ENCODE measurements at regions not wholly inside any gene's neighbourhood (a gene's known extent, or its start where the extent isn't known, plus 50 kb on each side); places are given as distances from the start of the nearest gene placed in this dataset.

DNA sequence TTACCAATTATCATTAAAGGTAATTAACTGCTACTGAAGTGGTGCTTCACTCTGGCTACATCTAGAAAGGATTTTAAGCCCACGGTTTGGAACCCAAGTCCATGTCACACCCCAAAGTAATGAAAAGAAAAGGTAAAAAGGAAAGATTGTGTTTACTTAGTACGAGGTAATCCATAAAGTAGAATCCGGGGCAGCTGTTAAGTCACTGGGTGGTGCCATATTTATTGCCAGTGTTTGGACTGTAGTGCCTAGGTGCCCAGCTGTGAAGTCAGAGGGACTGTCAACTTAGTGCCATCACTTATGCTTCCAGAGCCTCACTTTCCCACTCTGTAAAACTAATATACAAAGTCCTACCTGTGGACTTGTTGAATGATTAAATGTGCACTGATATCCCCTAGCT is 52.2 kb upstream of the GRHL3 start:
- no peak overlapping the region for H3K27ac ChIP-seq (ENCODE audit: insufficient read depth, low read length)
- ChIA-PET CTCF (no interaction called here), POLR2A (ENCODE audit: unreplicated experiment) (no interaction called here)
- no peaks in the 10 kb centered on the region for H3K79me1 ChIP-seq (ENCODE audit: low read depth in 1 of 2, low read length in 2 of 2)
- H3K14ac ChIP-seq (replicated peaks; ENCODE audit: low read depth, low read length), result no peak overlapping the region
- no peak overlapping the region for H4K8ac ChIP-seq (ENCODE audit: low read depth in 2 of 2, low read length in 2 of 2)
- no peak overlapping the region for H4K5ac ChIP-seq (ENCODE audit: low read depth, low read length)
- 0 out of 2 replicates have a peak overlapping the region, but pooled peaks have one; percentile 2 for H2BK120ac ChIP-seq (ENCODE audit: low read depth, low read length)
- H3K56ac ChIP-seq (ENCODE audit: extremely low read depth, insufficient read depth, low read length), result no peak overlapping the region
- H3K18ac ChIP-seq (ENCODE audit: low read depth, low read length), result peak overlapping the region; percentile 8; the same call in 1 of the 2 replicates
- no peak overlapping the region for H2AFZ ChIP-seq (replicated peaks; ENCODE audit: low read length, poor library complexity)
- no peak overlapping the region for H2BK20ac ChIP-seq (ENCODE audit: low read depth, low read length)
- ATAC-seq (ENCODE audit: low read depth), result no peak
- BruUV-seq (replicated peaks), result no TSS peak
- H3K27me3 ChIP-seq (ENCODE audit: control insufficient read depth, insufficient read depth, low read length), result peaks cover 2% of the 10 kb centered on the region; the same call in 1 of the 2 replicates
- DNase-seq, result no peak
- H2BK5ac ChIP-seq (ENCODE audit: low read depth, low read length, poor library complexity, severe bottlenecking), result no peak overlapping the region
- no peak for TF ChIP-seq MXI1 (IDR thresholded peaks at IDR 0.05; ENCODE audit: borderline replicate concordance, low read depth, low read length)
- in situ Hi-C loops (cut with MboI; ENCODE audit: low sequenced_read_pairs) (no loop called here), intact Hi-C loops (cut with micrococcal nuclease) (no loop called here), dilution Hi-C loops (cut with HindIII; ENCODE audit: low sequenced_read_pairs, unreplicated experiment) (no loop called here)
- no peak overlapping the region for H2AK9ac ChIP-seq (replicated peaks; ENCODE audit: low read depth, low read length, poor library complexity)
- H4K20me1 ChIP-seq (ENCODE audit: insufficient read depth, low read length), result no peaks in the 10 kb centered on the region; the same call in 1 of the 2 replicates
- no peak overlapping the region for H3K4me3 ChIP-seq (ENCODE audit: insufficient read depth, low read depth, low read length)
- H2AK5ac ChIP-seq (ENCODE audit: low read depth, low read length), result 0 out of 2 replicates have a peak overlapping the region, but pooled peaks have one; percentile 0
- no peak overlapping the region for H3K23ac ChIP-seq (ENCODE audit: low read depth, low read length)
- H4K91ac ChIP-seq (ENCODE audit: insufficient read depth, low read depth, low read length), result no peak overlapping the region
- no peak overlapping the region for H3K9ac ChIP-seq (ENCODE audit: low read depth, low read length)
- no peaks in the 10 kb centered on the region for H3K9me3 ChIP-seq (ENCODE audit: control insufficient read depth, insufficient read depth, low read length)
- no peak overlapping the region for H3K4me2 ChIP-seq (ENCODE audit: low read depth, low read length)
- H2BK15ac ChIP-seq (ENCODE audit: low read depth, low read length), result no peak overlapping the region
- H3K9me1 ChIP-seq (ENCODE audit: insufficient read depth, low read length), result peaks cover 4% of the 10 kb centered on the region; the same call in 1 of the 2 replicates
- peak overlapping the region; percentile 41; the same call in 1 of the 2 replicates for H3K4ac ChIP-seq (ENCODE audit: low read depth, low read length)
- H3K36me3 ChIP-seq (ENCODE audit: control insufficient read depth, insufficient read depth, low read length), result no peaks in the 10 kb centered on the region
- H3K4me1 ChIP-seq (ENCODE audit: control insufficient read depth, insufficient read depth, low read length), result peaks cover 5% of the 10 kb centered on the region; the same call in 1 of the 2 replicates
- WGBS, 2 experiments (ENCODE audit: extremely low coverage in 2 of 2, insufficient read length in 1 of 2), result no CpG with 5 or more reads among the region's 3 CpGs
